Fibroblast of lung (primary cell): ENCODE measurements at regions not wholly inside any gene's neighbourhood (a gene's known extent, or its start where the extent isn't known, plus 50 kb on each side); places are given as distances from the start of the nearest gene placed in this dataset.

Experiments
- CTCF ChIP-seq, 2 donors: IDR thresholded peaks in 1 of 2; conservative IDR thresholded peaks in 1 of 2; 1 replicate in 1 of 2; 2 replicates in 1 of 2; pipeline ENCODE4 v1.5.1; 2011 to 2012; ENCODE audit warnings: low read length in 2 of 2, control low read depth in 1 of 2, inconsistent platforms in 1 of 2, low read depth in 1 of 2, mild to moderate bottlenecking in 1 of 2
- EZH2 ChIP-seq: IDR thresholded peaks from 2 replicates; pipeline ENCODE4 v1.5.1; 2012; ENCODE audit warnings: low read length, control low read depth, mild to moderate bottlenecking; ENCODE audit errors: missing control alignments

- TF ChIP-seq EZH2 (no peak), CTCF (conservative IDR thresholded peaks at IDR 0.05 in 1 of 2, IDR thresholded peaks at IDR 0.05 in 1 of 2; ENCODE audit: low read depth in 1 of 2, low read length in 2 of 2) (no peak)
Measured at GRCh38 chr11:82398300-82398815, 335.3 kb downstream of the FAM181B start.
